GM23248 (cell line): ENCODE measurements at regions not wholly inside any gene's neighbourhood (a gene's known extent, or its start where the extent isn't known, plus 50 kb on each side); places are given as distances from the start of the nearest gene placed in this dataset.

Experiments used
- EZH2 ChIP-seq: fragments of 200-600 bp; sonication (generic); IDR thresholded peaks from 2 replicates; pipeline ENCODE4 v1.6.1; 2018; ENCODE audit warnings: antibody characterized with exemption, mild to moderate bottlenecking; ENCODE audit not compliant: insufficient read depth, poor library complexity, severe bottlenecking
- EZH2phosphoT487 ChIP-seq: fragments of 200-600 bp; sonication (generic); IDR thresholded peaks from 2 replicates; pipeline ENCODE4 v1.6.1; 2018; ENCODE audit warnings: antibody characterized with exemption, moderate library complexity, mild to moderate bottlenecking, low read depth; ENCODE audit not compliant: insufficient read depth

DNA sequence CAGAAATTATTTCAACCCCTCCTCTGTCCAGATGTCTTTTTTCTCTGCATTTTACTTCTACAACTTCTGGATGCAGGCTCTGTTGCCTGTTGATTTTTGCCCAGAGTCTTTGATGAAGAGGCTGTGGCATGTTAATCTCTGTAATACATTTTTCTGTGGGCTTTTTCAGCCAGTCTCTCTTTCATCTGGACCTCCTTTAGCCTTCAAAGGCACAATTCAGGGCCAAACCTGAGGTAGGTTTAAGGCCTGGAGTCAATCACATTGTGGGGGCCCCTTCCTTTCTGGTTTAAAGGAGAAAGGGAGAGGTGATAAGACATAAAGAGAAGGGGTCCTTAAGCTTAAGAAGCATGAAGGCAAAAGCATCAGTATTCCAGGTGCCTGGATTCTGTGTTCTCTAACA, 553.7 kb downstream of the FLRT2 start:
- TF ChIP-seq EZH2phosphoT487 (no peak), EZH2 (no peak)
